ENCODE measurements at regions not wholly inside any gene's neighbourhood (a gene's known extent, or its start where the extent isn't known, plus 50 kb on each side); places are given as distances from the start of the nearest gene placed in this dataset.

DNA sequence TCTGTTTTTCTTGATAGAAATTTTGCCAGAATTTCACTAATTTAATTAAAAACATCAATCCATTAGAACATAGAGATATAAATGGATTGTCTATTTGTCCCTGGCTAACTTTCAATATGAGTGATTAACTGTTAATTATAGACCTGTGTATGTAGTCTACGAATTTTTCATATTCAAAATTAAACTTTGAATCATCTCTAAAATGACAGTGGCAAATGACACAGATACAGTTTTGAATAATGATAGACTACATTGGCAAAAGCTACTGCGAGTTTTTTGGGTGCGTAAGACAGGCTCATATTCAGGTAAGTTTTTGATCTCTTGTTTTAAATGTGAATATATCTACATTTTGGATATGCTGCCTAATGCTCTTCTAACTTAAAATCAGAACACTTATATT is 86.0 kb upstream of the TBC1D5 start:
- no peak for DNase-seq (ENCODE audit: low read depth in 1 of 2, low spot score in 2 of 2)
- Histone ChIP-seq H3K14ac (ENCODE audit: insufficient read length) (no peak overlapping the region), H2BK120ac (replicated peaks; ENCODE audit: low read depth, low read length) (no peak overlapping the region), H3K18ac (ENCODE audit: extremely low read depth, low read length) (no peak overlapping the region), H3K27me3 (replicated peaks in 1 of 4; ENCODE audit: control insufficient read depth in 3 of 4, extremely low read depth in 1 of 4, insufficient read depth in 3 of 4, low read length in 3 of 4) (no peaks in the 10 kb centered on the region), H2BK12ac (ENCODE audit: low read depth, low read length) (no peak overlapping the region), H3K4me3 (ENCODE audit: extremely low read depth in 1 of 4, insufficient read depth in 2 of 4, low read depth in 3 of 4, low read length in 4 of 4) (no peak overlapping the region), H3K79me2 (ENCODE audit: control insufficient read depth in 1 of 2, insufficient read depth in 2 of 2, low read length in 2 of 2) (no peaks in the 10 kb centered on the region), H3K36me3 (ENCODE audit: control insufficient read depth in 2 of 4, insufficient read depth in 4 of 4, low read length in 3 of 4) (no peaks in the 10 kb centered on the region), H2AFZ (ENCODE audit: low read length) (no peak overlapping the region), H3K4me2 (ENCODE audit: insufficient read depth in 1 of 2, low read depth in 2 of 2, low read length in 2 of 2) (no peak overlapping the region), H3K79me1 (ENCODE audit: low read depth, low read length) (no peaks in the 10 kb centered on the region), H3K56ac (replicated peaks; ENCODE audit: insufficient read length, low read depth, low read length) (no peak overlapping the region), H3K4me1 (replicated peaks in 1 of 4; ENCODE audit: control insufficient read depth in 3 of 4, insufficient read depth in 4 of 4, low read length in 3 of 4) (no peaks in the 10 kb centered on the region), H2AK5ac (ENCODE audit: low read depth, low read length) (no peak overlapping the region), H4K20me1 (replicated peaks in 1 of 2; ENCODE audit: control insufficient read depth in 1 of 2, insufficient read depth in 2 of 2, low read length in 2 of 2) (no peaks in the 10 kb centered on the region), H3K9me3 (ENCODE audit: insufficient read depth in 2 of 2, low read depth in 1 of 2, low read length in 1 of 2) (no peaks in the 10 kb centered on the region), H3K27ac (ENCODE audit: low read depth, low read length) (no peak overlapping the region), H2BK5ac (ENCODE audit: low read depth, low read length) (no peak overlapping the region), H4K91ac (replicated peaks; ENCODE audit: insufficient read length, low read length) (no peak overlapping the region), H3K23ac (ENCODE audit: insufficient read length) (no peak overlapping the region), H3K9ac (replicated peaks in 1 of 4; ENCODE audit: extremely low read depth in 1 of 4, low read depth in 3 of 4, low read length in 3 of 4) (no peak overlapping the region), H4K8ac (ENCODE audit: extremely low read depth, insufficient read depth, low read length) (no peak overlapping the region), H4K5ac (ENCODE audit: insufficient read length, low read depth, low read length) (no peak overlapping the region), H3K4ac (replicated peaks; ENCODE audit: insufficient read length, low read depth, low read length) (no peak overlapping the region), H2BK15ac (ENCODE audit: low read length) (no peak overlapping the region), H2BK20ac (ENCODE audit: low read length) (no peak overlapping the region), H3K23me2 (ENCODE audit: low read depth, low read length) (no peaks in the 10 kb centered on the region)
- no peak for FAIRE-seq
- TF ChIP-seq, protein P1, sequence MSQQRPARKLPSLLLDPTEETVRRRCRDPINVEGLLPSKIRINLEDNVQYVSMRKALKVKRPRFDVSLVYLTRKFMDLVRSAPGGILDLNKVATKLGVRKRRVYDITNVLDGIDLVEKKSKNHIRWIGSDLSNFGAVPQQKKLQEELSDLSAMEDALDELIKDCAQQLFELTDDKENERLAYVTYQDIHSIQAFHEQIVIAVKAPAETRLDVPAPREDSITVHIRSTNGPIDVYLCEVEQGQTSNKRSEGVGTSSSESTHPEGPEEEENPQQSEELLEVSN (IDR thresholded peaks at IDR 0.05), result no peak
- TF ChIP-seq CREB1 (IDR thresholded peaks at IDR 0.05) (no peak), TCF12 (IDR thresholded peaks at IDR 0.05; ENCODE audit: low read depth, low read length) (no peak), KDM1A (IDR thresholded peaks at IDR 0.05; ENCODE audit: borderline replicate concordance, low read length) (no peak), CHD2 (IDR thresholded peaks at IDR 0.05; ENCODE audit: low read length) (no peak), CBX5 (IDR thresholded peaks at IDR 0.05; ENCODE audit: low read depth, low read length) (no peak), NRF1 (IDR thresholded peaks at IDR 0.05; ENCODE audit: low read depth, low read length) (no peak), POU5F1 (IDR thresholded peaks at IDR 0.05; ENCODE audit: low read depth, low read length) (no peak), POLR2AphosphoS5 (IDR thresholded peaks at IDR 0.05; ENCODE audit: low read depth, low read length) (no peak), SAP30 (IDR thresholded peaks at IDR 0.05; ENCODE audit: insufficient read depth, insufficient replicate concordance, low read length) (no peak), HDAC6 (IDR thresholded peaks at IDR 0.05; ENCODE audit: low read depth, low read length) (no peak), KDM4A (IDR thresholded peaks at IDR 0.05; ENCODE audit: low read depth, low read length, severe bottlenecking) (no peak)
- 86% methylated on average over 3 of the region's 3 CpGs; no CpG with 5 or more reads in 1 of the 2 experiments for WGBS, 2 experiments (ENCODE audit: extremely low coverage in 1 of 2, insufficient coverage in 1 of 2, insufficient read length in 1 of 2, insufficient replicate concordance in 2 of 2, low coverage in 1 of 2, low lambda C conversion rate in 2 of 2, missing lambda C conversion rate in 1 of 2)
- CTCF ChIA-PET (ENCODE audit: partially characterized antibody), result interaction anchor here (4.1 kb wide), 1 partner anchor 13 kb away, joined by 27 read pairs; no protein-coding TSS in a partner anchor
- POLR2A ChIA-PET (ENCODE audit: partially characterized antibody), result no interaction called here

All from H1 (cell line).